Chondrocyte (in vitro differentiated cells): ENCODE measurements at regions not wholly inside any gene's neighbourhood (a gene's known extent, or its start where the extent isn't known, plus 50 kb on each side); places are given as distances from the start of the nearest gene placed in this dataset.

Experiments
- DNase-seq: peaks from one replicate; pipeline ENCODE4 v3.0.0; 2021; ENCODE audit warnings: mixed read lengths, low spot score
- H3K27ac Mint-ChIP-seq: one replicate; pipeline ENCODE4 v1.8.0; 2021; ENCODE audit warnings: mild to moderate bottlenecking, moderate library complexity, mixed read lengths; ENCODE audit not compliant: unreplicated experiment
- H3K27me3 Mint-ChIP-seq: 2 replicates; pipeline ENCODE4 v1.8.0; 2021; ENCODE audit warnings: low read depth, mixed read lengths
- H3K36me3 Mint-ChIP-seq: 2 replicates; pipeline ENCODE4 v1.8.0; 2021; ENCODE audit warnings: low read depth, mixed read lengths
- H3K4me1 Mint-ChIP-seq: 2 replicates; pipeline ENCODE4 v1.8.0; 2021; ENCODE audit warnings: low read depth, mild to moderate bottlenecking, mixed read lengths
- H3K4me3 Mint-ChIP-seq: one replicate; pipeline ENCODE4 v1.8.0; 2021; ENCODE audit warnings: mild to moderate bottlenecking, moderate library complexity, mixed read lengths; ENCODE audit not compliant: unreplicated experiment
- H3K9me3 Mint-ChIP-seq: 2 replicates; pipeline ENCODE4 v1.8.0; 2021; ENCODE audit warnings: low read depth, mixed read lengths
- TF ChIP-seq, protein P1 (sequence below): fragments of 200-600 bp; sonication (generic); IDR thresholded peaks from 2 replicates; pipeline ENCODE4 v1.5.0; 2021; ENCODE audit warnings: antibody characterized with exemption, mild to moderate bottlenecking, moderate library complexity

DNA sequence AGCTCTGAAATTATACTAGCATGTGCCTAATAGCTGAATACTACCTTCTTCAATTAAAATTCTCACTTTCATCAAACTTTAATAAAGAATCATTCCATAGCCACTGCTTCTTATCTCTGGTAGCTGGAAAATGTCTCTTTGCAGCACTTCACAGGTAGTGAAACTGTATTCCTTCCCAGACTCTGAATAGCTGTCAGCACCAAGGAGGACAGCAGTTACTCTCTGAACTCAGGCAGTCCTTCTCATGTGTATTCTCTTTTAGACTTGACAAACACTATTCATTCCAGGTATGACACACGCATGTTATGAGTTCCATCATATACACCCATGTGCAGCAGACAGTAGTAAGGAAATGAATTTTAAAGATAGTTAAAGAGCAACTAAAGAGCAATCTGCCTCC lies 627.1 kb downstream of the EFNA5 start:
- H3K9me3 Mint-ChIP-seq: no peaks in the 10 kb centered on the region
- DNase-seq: no peak
- H3K27ac Mint-ChIP-seq: no peak overlapping the region
- no peaks in the 10 kb centered on the region for H3K36me3 Mint-ChIP-seq
- H3K4me3 Mint-ChIP-seq: no peak overlapping the region
- TF ChIP-seq, protein P1, sequence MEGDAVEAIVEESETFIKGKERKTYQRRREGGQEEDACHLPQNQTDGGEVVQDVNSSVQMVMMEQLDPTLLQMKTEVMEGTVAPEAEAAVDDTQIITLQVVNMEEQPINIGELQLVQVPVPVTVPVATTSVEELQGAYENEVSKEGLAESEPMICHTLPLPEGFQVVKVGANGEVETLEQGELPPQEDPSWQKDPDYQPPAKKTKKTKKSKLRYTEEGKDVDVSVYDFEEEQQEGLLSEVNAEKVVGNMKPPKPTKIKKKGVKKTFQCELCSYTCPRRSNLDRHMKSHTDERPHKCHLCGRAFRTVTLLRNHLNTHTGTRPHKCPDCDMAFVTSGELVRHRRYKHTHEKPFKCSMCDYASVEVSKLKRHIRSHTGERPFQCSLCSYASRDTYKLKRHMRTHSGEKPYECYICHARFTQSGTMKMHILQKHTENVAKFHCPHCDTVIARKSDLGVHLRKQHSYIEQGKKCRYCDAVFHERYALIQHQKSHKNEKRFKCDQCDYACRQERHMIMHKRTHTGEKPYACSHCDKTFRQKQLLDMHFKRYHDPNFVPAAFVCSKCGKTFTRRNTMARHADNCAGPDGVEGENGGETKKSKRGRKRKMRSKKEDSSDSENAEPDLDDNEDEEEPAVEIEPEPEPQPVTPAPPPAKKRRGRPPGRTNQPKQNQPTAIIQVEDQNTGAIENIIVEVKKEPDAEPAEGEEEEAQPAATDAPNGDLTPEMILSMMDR: no peak
- H3K27me3 Mint-ChIP-seq: no peaks in the 10 kb centered on the region
- no peaks in the 10 kb centered on the region for H3K4me1 Mint-ChIP-seq

DNA sequence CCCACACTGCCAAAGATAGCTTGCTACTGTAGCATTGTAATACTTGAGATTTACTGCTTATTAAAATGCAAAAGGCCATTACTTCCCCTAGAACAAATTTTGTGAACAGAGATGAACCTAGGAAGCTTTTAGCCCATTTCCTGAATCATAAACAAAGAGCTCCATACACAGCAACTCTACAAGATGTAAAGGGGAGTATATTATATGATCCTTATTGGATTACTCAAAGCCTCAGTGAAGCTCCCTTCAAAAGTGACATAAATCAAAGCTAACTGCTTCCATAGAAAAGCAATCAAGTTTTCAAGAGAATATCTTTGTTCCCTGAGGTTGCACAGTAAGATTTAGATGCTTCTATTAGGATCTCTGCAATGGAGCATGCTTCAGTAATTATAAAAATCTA lies 629.8 kb downstream of the EFNA5 start:
- H3K4me1 Mint-ChIP-seq: no peaks in the 10 kb centered on the region
- TF ChIP-seq, protein P1: no peak
- no peak for DNase-seq
- H3K27ac Mint-ChIP-seq: no peak overlapping the region
- H3K9me3 Mint-ChIP-seq: peaks cover 3% of the 10 kb centered on the region
- no peak overlapping the region for H3K4me3 Mint-ChIP-seq
- no peaks in the 10 kb centered on the region for H3K27me3 Mint-ChIP-seq
- peaks cover 2% of the 10 kb centered on the region for H3K36me3 Mint-ChIP-seq

DNA sequence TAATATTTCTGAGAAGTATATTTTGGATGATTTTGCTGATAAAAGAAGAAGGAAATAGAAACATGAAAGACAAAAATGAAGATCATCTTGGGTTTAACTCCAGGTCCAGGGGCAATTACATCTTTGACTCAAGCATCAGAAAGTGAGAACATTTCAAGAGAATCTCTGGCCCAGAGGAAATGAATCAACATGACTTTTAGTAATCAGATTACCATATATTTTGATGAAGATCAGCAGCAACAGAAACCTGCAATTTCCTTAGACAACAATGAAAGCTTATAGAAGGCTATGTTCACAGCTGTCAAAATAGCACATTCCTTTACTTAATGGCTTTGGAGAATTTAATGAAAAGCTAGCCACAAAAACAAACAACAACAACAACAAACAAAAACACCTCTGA lies 638.1 kb downstream of the EFNA5 start:
- Mint-ChIP-seq H3K27me3 (no peaks in the 10 kb centered on the region), H3K4me3 (no peak overlapping the region), H3K27ac (no peak overlapping the region), H3K9me3 (peaks cover 3% of the 10 kb centered on the region), H3K36me3 (peaks cover 2% of the 10 kb centered on the region), H3K4me1 (no peaks in the 10 kb centered on the region)
- TF ChIP-seq, protein P1: no peak
- no peak for DNase-seq

DNA sequence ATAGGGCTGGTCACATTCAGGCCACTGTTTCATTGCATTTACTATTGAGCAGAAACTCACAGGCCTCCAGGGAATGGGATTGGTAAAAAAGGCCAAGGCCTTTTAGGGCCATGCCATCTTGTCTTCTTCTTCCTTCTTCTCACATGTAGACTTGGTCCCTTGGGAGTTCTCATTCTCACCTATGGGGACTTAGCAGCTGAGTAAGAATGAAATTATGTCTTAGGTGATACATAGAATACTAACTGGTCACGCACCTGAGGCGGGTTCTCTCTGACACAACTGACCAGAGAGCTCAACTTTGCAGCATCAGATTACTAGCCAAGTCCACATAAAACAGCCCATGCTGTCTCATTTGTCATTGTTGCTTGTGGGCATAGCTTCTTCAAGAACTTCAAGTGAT lies 641.8 kb downstream of the EFNA5 start:
- Mint-ChIP-seq H3K27me3 (no peaks in the 10 kb centered on the region), H3K27ac (no peak overlapping the region), H3K4me1 (peaks cover 2% of the 10 kb centered on the region), H3K4me3 (no peak overlapping the region), H3K36me3 (no peaks in the 10 kb centered on the region), H3K9me3 (peaks cover 1% of the 10 kb centered on the region)
- no peak for DNase-seq
- TF ChIP-seq, protein P1: no peak

DNA sequence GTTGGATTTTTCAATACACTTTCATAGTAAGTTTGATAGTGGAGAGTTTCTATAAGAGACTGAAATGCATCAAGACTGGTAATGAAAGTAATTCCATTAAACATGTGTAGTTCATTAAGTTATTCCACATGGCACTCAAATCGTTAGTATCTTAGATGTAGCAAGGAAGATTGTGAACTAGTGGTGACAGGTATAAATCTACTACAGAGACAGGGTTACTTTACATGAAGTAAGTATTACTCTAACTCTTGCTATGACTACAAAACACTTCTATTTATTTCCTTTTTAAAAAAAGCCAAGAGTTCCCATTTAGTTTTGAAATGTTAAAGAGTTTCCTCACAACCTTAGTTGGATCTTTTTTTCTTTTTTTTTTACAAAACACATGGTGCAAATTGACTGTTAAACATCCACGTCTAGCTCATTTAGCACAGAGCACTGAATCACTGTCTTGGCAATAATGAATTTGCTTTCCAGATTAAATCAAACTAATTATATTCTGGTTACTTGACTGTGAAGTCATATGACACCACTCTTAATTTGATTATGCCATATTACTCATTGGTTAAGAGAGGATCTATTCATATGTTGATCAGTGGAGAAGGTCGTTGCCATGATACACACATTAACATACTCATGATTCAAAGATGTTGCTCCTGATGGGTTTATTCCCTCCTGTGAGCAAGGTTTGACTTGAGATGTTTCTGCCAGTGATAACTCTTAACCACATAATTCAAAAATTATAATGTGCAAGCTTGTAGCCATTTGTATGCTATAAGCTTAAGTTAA lies 644.8 kb downstream of the EFNA5 start:
- peaks cover 17% of the 10 kb centered on the region for H3K4me1 Mint-ChIP-seq
- peaks cover 3% of the 10 kb centered on the region for H3K9me3 Mint-ChIP-seq
- H3K36me3 Mint-ChIP-seq: no peaks in the 10 kb centered on the region
- TF ChIP-seq, protein P1: no peak
- no peaks in the 10 kb centered on the region for H3K27me3 Mint-ChIP-seq
- H3K4me3 Mint-ChIP-seq: no peak overlapping the region
- H3K27ac Mint-ChIP-seq: no peak overlapping the region
- DNase-seq: no peak
